IMR-90 (cell line): ENCODE measurements at regions not wholly inside any gene's neighbourhood (a gene's known extent, or its start where the extent isn't known, plus 50 kb on each side); places are given as distances from the start of the nearest gene placed in this dataset.

Experiments
- ATAC-seq: fragments of 200-7000 bp; cut with Tn5 transposase; 2 replicates; pipeline ENCODE4 v1.9.1; 2020; ENCODE audit warnings: low read depth, mild to moderate bottlenecking, moderate library complexity
- BruUV-seq: library from RNA; stranded (reverse); fragments of 400-500 nt; replicated peaks from 2 replicates; lab custom pipeline; 2021; lab: Mats Ljungman, UMichigan
- CTCF ChIA-PET: fragments of 300-600 bp; formaldehyde crosslinking; extraction: SDS; loops from one replicate; lab custom pipeline; 2021; ENCODE audit warnings: antibody characterized with exemption; lab: Yijun Ruan, JAX
- POLR2A ChIA-PET: fragments of 300-600 bp; sonication (Branson Sonifier 250); formaldehyde crosslinking; loops from one replicate; lab custom pipeline; 2022; ENCODE audit warnings: antibody characterized with exemption; ENCODE audit not compliant: unreplicated experiment; lab: Charles Lee
- DNase-seq: peaks from one replicate; pipeline ENCODE4 v3.0.0; 2013
- H2AFZ ChIP-seq: replicated peaks from 2 replicates; pipeline ENCODE3; 2013; ENCODE audit warnings: low read length, mild to moderate bottlenecking; ENCODE audit not compliant: poor library complexity
- H2AK5ac ChIP-seq: 2 replicates; pipeline ENCODE4 v1.6.1; 2013; ENCODE audit warnings: low read depth, low read length, inconsistent platforms
- H2AK9ac ChIP-seq: replicated peaks from 2 replicates; pipeline ENCODE3; 2013; ENCODE audit warnings: mild to moderate bottlenecking, low read depth, low read length, moderate library complexity; ENCODE audit not compliant: poor library complexity
- H2BK120ac ChIP-seq: 2 replicates; pipeline ENCODE4 v1.6.1; 2013; ENCODE audit warnings: low read depth, low read length, inconsistent platforms
- H2BK15ac ChIP-seq: 3 replicates; pipeline ENCODE4 v1.6.1; 2013; ENCODE audit warnings: low read depth, low read length, inconsistent platforms
- H2BK20ac ChIP-seq: 2 replicates; pipeline ENCODE4 v1.6.1; 2013; ENCODE audit warnings: low read depth, mild to moderate bottlenecking, inconsistent platforms, low read length, moderate library complexity
- H2BK5ac ChIP-seq: 2 replicates; pipeline ENCODE4 v1.6.1; 2013; ENCODE audit warnings: mild to moderate bottlenecking, low read depth, low read length, inconsistent platforms; ENCODE audit not compliant: poor library complexity, severe bottlenecking
- H3K14ac ChIP-seq: replicated peaks from 2 replicates; pipeline ENCODE4 v1.6.1; 2013; ENCODE audit warnings: low read depth, low read length, inconsistent platforms
- H3K18ac ChIP-seq: 2 replicates; pipeline ENCODE4 v1.6.1; 2013; ENCODE audit warnings: low read depth, low read length, control low read depth
- H3K23ac ChIP-seq: 2 replicates; pipeline ENCODE4 v1.6.1; 2013; ENCODE audit warnings: low read depth, low read length, inconsistent platforms
- H3K27ac ChIP-seq: 2 replicates; pipeline ENCODE4 v1.5.1; 2013; ENCODE audit warnings: mild to moderate bottlenecking, control low read depth, low read length; ENCODE audit not compliant: insufficient read depth
- H3K27me3 ChIP-seq: 2 replicates; pipeline ENCODE4 v1.6.1; 2013; ENCODE audit warnings: low read length; ENCODE audit not compliant: control insufficient read depth, insufficient read depth
- H3K36me3 ChIP-seq: 2 replicates; pipeline ENCODE4 v1.6.1; 2013; ENCODE audit warnings: low read length, mixed read lengths; ENCODE audit not compliant: control insufficient read depth, insufficient read depth
- H3K4ac ChIP-seq: 2 replicates; pipeline ENCODE4 v1.6.1; 2013; ENCODE audit warnings: low read depth, low read length, inconsistent platforms
- H3K4me1 ChIP-seq: 2 replicates; pipeline ENCODE4 v1.6.1; 2013; ENCODE audit warnings: low read length, mixed read lengths; ENCODE audit not compliant: control insufficient read depth, insufficient read depth
- H3K4me2 ChIP-seq: 2 replicates; pipeline ENCODE4 v1.6.1; 2013; ENCODE audit warnings: low read depth, mild to moderate bottlenecking, control low read depth, low read length, moderate library complexity
- H3K4me3 ChIP-seq: 2 replicates; pipeline ENCODE4 v1.5.1; 2013; ENCODE audit warnings: low read depth, mild to moderate bottlenecking, control low read depth, low read length, moderate library complexity; ENCODE audit not compliant: insufficient read depth
- H3K56ac ChIP-seq: 2 replicates; pipeline ENCODE4 v1.6.1; 2013; ENCODE audit warnings: low read length, inconsistent platforms; ENCODE audit not compliant: insufficient read depth; ENCODE audit errors: extremely low read depth
- H3K79me1 ChIP-seq, 2 experiments: 2 replicates each; pipeline ENCODE4 v1.6.1; 2013; ENCODE audit warnings: low read length in 2 of 2, inconsistent platforms in 1 of 2, low read depth in 1 of 2
- H3K9ac ChIP-seq: 2 replicates; pipeline ENCODE4 v1.6.1; 2013; ENCODE audit warnings: low read depth, low read length, control low read depth
- H3K9me1 ChIP-seq: 2 replicates; pipeline ENCODE4 v1.6.1; 2013; ENCODE audit warnings: low read length, inconsistent platforms; ENCODE audit not compliant: insufficient read depth
- H3K9me3 ChIP-seq: 2 replicates; pipeline ENCODE4 v1.6.1; 2013; ENCODE audit warnings: low read length; ENCODE audit not compliant: control insufficient read depth, insufficient read depth
- H4K20me1 ChIP-seq: 2 replicates; pipeline ENCODE4 v1.6.1; 2013; ENCODE audit warnings: low read length, inconsistent platforms; ENCODE audit not compliant: insufficient read depth
- H4K5ac ChIP-seq: 2 replicates; pipeline ENCODE4 v1.6.1; 2013; ENCODE audit warnings: mild to moderate bottlenecking, low read depth, low read length, control low read depth
- H4K8ac ChIP-seq, 2 experiments: 2 replicates each; pipeline ENCODE4 v1.6.1; 2013; ENCODE audit warnings: low read depth in 2 of 2, low read length in 2 of 2, control low read depth in 1 of 2, inconsistent platforms in 1 of 2
- H4K91ac ChIP-seq: 2 replicates; pipeline ENCODE4 v1.6.1; 2013; ENCODE audit warnings: low read depth, low read length, inconsistent platforms; ENCODE audit not compliant: insufficient read depth
- BHLHE40 ChIP-seq: fragments of 150-350 bp; IDR thresholded peaks from 2 replicates; pipeline ENCODE4 v1.6.1; 2016; ENCODE audit warnings: mild to moderate bottlenecking, low read depth, low read length
- CEBPB ChIP-seq: IDR thresholded peaks from 2 replicates; pipeline ENCODE4 v1.6.1; 2012; ENCODE audit warnings: low read depth, low read length, improper control_type of control experiment
- CHD1 ChIP-seq: IDR thresholded peaks from 2 replicates; pipeline ENCODE4 v1.6.1; 2012; ENCODE audit warnings: low read depth, low read length, improper control_type of control experiment
- FOS ChIP-seq: fragments of 150-350 bp; IDR thresholded peaks from 2 replicates; pipeline ENCODE4 v1.6.1; 2016; ENCODE audit warnings: low read depth, low read length
- MAFK ChIP-seq: IDR thresholded peaks from 2 replicates; pipeline ENCODE4 v1.6.1; 2012; ENCODE audit warnings: low read depth, low read length, improper control_type of control experiment
- MXI1 ChIP-seq: IDR thresholded peaks from 2 replicates; pipeline ENCODE4 v1.6.1; 2012; ENCODE audit warnings: low read depth, mild to moderate bottlenecking, low read length, moderate library complexity, borderline replicate concordance
- SMC3 ChIP-seq: fragments of 150-350 bp; IDR thresholded peaks from 2 replicates; pipeline ENCODE4 v1.6.1; 2016; ENCODE audit warnings: low read depth, mild to moderate bottlenecking, antibody characterized with exemption, low read length, moderate library complexity
- USF2 ChIP-seq: fragments of 150-350 bp; IDR thresholded peaks from 2 replicates; pipeline ENCODE4 v1.6.1; 2017; ENCODE audit warnings: mild to moderate bottlenecking, antibody characterized with exemption, low read length, low read depth
- whole genome bisulfite sequencing, 2 experiments: methylation state at CpG; one replicate each; pipeline versions ENCODE4 v1.1.5 to v1.1.7; 2013; ENCODE audit warnings: missing lambda C conversion rate in 2 of 2; ENCODE audit not compliant: insufficient read length in 1 of 2; ENCODE audit errors: extremely low coverage in 2 of 2; 5-methylcytosine and 5-hydroxymethylcytosine counted together
- dilution Hi-C: fragments of 300-500 bp; cut with HindIII; formaldehyde crosslinking; loops from one replicate; pipeline ENCODE4 v1.14.3; 2018; ENCODE audit warnings: low sequenced_read_pairs; ENCODE audit not compliant: unreplicated experiment
- in situ Hi-C: fragments of 300-500 bp; cut with MboI; formaldehyde crosslinking; loops from 3 replicates; pipeline ENCODE4 v1.14.3; 2019; ENCODE audit warnings: low sequenced_read_pairs, inconsistent platforms, mixed read lengths
- intact Hi-C: fragments of 100-400 bp; cut with micrococcal nuclease; formaldehyde crosslinking; loops from 2 replicates; pipeline ENCODE4 v1.10.0; 2022

- H2BK120ac ChIP-seq = no peak overlapping the region
- WGBS, 2 experiments = 81% methylated on average over 3 of the region's 8 CpGs; no CpG with 5 or more reads in 1 of the 2 experiments
- no peaks in the 10 kb centered on the region for H3K4me1 ChIP-seq
- ChIA-PET CTCF (interaction anchor here (0.6 kb wide), 1 partner anchor 526 kb away, joined by 3 read pairs; no protein-coding TSS in a partner anchor), POLR2A (no interaction called here)
- H4K8ac ChIP-seq = no peak overlapping the region
- in situ Hi-C loops (no loop called here), intact Hi-C loops (no loop called here), dilution Hi-C loops (no loop called here)
- DNase-seq (no peak), ATAC-seq (no peak)
- H3K14ac ChIP-seq = no peak overlapping the region
- H2AK9ac ChIP-seq = no peak overlapping the region
- H3K4ac ChIP-seq = no peak overlapping the region
- no peak overlapping the region for H3K56ac ChIP-seq
- no peak overlapping the region for H3K9ac ChIP-seq
- H3K18ac ChIP-seq = no peak overlapping the region
- H4K20me1 ChIP-seq = no peaks in the 10 kb centered on the region
- no peak overlapping the region for H2AK5ac ChIP-seq
- H2BK20ac ChIP-seq = no peak overlapping the region
- H2AFZ ChIP-seq = no peak overlapping the region
- no peaks in the 10 kb centered on the region for H3K79me1 ChIP-seq
- no peak overlapping the region for H2BK15ac ChIP-seq
- H3K9me3 ChIP-seq = no peaks in the 10 kb centered on the region
- H3K4me3 ChIP-seq = no peak overlapping the region
- H3K4me2 ChIP-seq = no peak overlapping the region
- TF ChIP-seq CHD1 = no peak
- no peak for TF ChIP-seq USF2
- no peak for TF ChIP-seq BHLHE40
- TF ChIP-seq CEBPB = no peak
- TF ChIP-seq FOS = no peak
- TF ChIP-seq SMC3 = no peak
- no peak for TF ChIP-seq MXI1
- no peak for TF ChIP-seq MAFK
- H3K36me3 ChIP-seq = no peaks in the 10 kb centered on the region
- H3K27me3 ChIP-seq = no peaks in the 10 kb centered on the region
- no TSS peak for BruUV-seq
- no peak overlapping the region for H4K5ac ChIP-seq
- H3K23ac ChIP-seq = no peak overlapping the region
- no peak overlapping the region for H4K91ac ChIP-seq
- H3K9me1 ChIP-seq = peaks cover 3% of the 10 kb centered on the region; the same call in 1 of the 2 replicates
- no peak overlapping the region for H2BK5ac ChIP-seq
- H3K27ac ChIP-seq = no peak overlapping the region
Measured at GRCh38 chr15:26020871-26021270, 157.7 kb upstream of the ATP10A start.
